Neutrophil (primary cell): ENCODE measurements at regions not wholly inside any gene's neighbourhood (a gene's known extent, or its start where the extent isn't known, plus 50 kb on each side); places are given as distances from the start of the nearest gene placed in this dataset.
"Not testable (repeated sequence)": the region's sequence is repeated elsewhere in the genome, so short reads cannot be mapped to it uniquely, and the experiment has no call there.

ENCODE experiments used
- H3K27ac ChIP-seq: fragments of 200-600 bp; sonication (generic); 2 replicates; pipeline ENCODE4 v1.5.1; 2016; ENCODE audit warnings: mild to moderate bottlenecking, moderate library complexity
- H3K27me3 ChIP-seq: fragments of 200-600 bp; sonication (generic); 2 replicates; pipeline ENCODE4 v1.6.0; 2016; ENCODE audit warnings: mild to moderate bottlenecking
- H3K36me3 ChIP-seq: fragments of 200-600 bp; sonication (generic); 2 replicates; pipeline ENCODE4 v1.5.1; 2017
- H3K4me1 ChIP-seq, 2 experiments: fragments of 200-600 bp in 1 of 2; sonication (generic) in 1 of 2; 1 replicate in 1 of 2; 2 replicates in 1 of 2; pipeline versions ENCODE4 v1.5.1 to v1.6.1; 2013 to 2016; ENCODE audit warnings: low read depth in 1 of 2, low read length in 1 of 2, mild to moderate bottlenecking in 1 of 2, moderate library complexity in 1 of 2; ENCODE audit not compliant: control insufficient read depth in 1 of 2, insufficient read depth in 1 of 2
- H3K4me3 ChIP-seq, 2 experiments: fragments of 200-600 bp in 1 of 2; sonication (generic) in 1 of 2; 1 replicate in 1 of 2; 2 replicates in 1 of 2; pipeline ENCODE4 v1.5.1; 2013 to 2016; ENCODE audit warnings: low read depth in 1 of 2, low read length in 1 of 2, mild to moderate bottlenecking in 1 of 2, moderate library complexity in 1 of 2
- H3K9me3 ChIP-seq: fragments of 200-600 bp; sonication (generic); 2 replicates; pipeline ENCODE4 v1.5.1; 2016
- TF ChIP-seq, protein P1 (sequence below): fragments of 200-600 bp; sonication (generic); IDR thresholded peaks from 2 replicates; pipeline ENCODE4 v1.5.1; 2016; ENCODE audit warnings: antibody characterized with exemption

DNA sequence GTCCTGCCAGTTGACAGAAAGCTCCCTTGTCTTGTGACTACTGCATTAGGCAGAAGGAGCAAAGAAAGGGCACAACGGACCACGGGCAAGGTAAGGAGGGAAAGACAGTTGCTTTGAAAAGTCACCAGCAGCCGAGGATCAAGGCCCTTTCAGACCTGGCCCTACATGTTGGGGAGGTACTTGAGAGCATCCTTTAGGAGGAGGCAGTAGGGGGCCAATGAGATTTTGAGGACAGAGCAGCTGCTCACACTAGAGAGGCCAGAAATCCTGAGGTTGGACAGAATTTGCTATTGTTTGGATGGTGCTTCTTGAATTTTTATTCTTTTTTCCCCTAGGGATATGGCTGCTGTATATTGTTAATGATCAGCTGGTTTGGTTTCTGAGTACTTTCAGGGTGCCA is 135.5 kb upstream of the PZP start:
- no peaks in the 10 kb centered on the region for H3K36me3 ChIP-seq
- H3K9me3 ChIP-seq = no peaks in the 10 kb centered on the region
- TF ChIP-seq, protein P1, sequence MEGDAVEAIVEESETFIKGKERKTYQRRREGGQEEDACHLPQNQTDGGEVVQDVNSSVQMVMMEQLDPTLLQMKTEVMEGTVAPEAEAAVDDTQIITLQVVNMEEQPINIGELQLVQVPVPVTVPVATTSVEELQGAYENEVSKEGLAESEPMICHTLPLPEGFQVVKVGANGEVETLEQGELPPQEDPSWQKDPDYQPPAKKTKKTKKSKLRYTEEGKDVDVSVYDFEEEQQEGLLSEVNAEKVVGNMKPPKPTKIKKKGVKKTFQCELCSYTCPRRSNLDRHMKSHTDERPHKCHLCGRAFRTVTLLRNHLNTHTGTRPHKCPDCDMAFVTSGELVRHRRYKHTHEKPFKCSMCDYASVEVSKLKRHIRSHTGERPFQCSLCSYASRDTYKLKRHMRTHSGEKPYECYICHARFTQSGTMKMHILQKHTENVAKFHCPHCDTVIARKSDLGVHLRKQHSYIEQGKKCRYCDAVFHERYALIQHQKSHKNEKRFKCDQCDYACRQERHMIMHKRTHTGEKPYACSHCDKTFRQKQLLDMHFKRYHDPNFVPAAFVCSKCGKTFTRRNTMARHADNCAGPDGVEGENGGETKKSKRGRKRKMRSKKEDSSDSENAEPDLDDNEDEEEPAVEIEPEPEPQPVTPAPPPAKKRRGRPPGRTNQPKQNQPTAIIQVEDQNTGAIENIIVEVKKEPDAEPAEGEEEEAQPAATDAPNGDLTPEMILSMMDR = no peak
- peaks cover 0 to 5% of the 10 kb centered on the region in 2 experiments for H3K4me1 ChIP-seq
- no peaks in the 10 kb centered on the region for H3K27me3 ChIP-seq
- H3K27ac ChIP-seq = no peak overlapping the region
- H3K4me3 ChIP-seq = no peak overlapping the region

DNA sequence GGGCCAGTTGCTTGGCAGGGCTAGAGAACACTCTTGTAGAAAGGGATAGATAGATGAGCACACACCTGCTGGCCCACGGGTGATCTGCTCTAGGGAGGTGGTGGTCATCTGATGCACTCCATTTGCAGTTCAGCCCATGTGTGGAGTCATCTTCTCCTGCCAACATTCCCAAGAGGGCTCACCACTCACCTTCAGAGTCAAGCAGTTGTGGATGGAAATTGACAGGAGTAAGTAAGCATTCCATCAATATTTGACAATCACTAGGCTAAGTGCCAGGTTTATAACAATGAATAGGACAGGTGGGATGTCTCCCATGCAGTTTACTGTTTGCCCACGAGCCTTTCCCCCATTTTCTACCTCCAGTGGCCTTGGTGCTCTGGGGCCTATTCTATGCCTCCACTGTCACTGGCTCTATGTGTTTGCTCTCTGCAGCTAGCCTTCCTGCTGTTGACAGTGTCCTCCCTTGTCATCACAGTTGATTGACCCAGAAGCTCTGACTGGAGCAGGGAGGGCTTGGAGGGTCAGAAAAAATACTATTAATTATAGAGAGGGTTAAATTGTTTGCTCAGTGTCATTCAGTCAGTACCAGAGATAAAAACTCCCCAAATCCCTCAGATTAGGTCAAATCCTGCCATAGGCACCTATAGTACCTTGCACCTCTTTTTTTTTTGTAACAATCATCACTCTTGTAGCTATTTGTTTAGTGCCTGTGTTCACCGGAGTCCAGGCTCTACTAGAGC is 134.6 kb upstream of the PZP start:
- H3K4me1 ChIP-seq = peaks cover 0 to 5% of the 10 kb centered on the region in 2 experiments
- no peaks in the 10 kb centered on the region for H3K27me3 ChIP-seq
- H3K4me3 ChIP-seq = no peak overlapping the region
- TF ChIP-seq, protein P1 = no peak
- no peaks in the 10 kb centered on the region for H3K36me3 ChIP-seq
- no peaks in the 10 kb centered on the region for H3K9me3 ChIP-seq
- no peak overlapping the region for H3K27ac ChIP-seq

DNA sequence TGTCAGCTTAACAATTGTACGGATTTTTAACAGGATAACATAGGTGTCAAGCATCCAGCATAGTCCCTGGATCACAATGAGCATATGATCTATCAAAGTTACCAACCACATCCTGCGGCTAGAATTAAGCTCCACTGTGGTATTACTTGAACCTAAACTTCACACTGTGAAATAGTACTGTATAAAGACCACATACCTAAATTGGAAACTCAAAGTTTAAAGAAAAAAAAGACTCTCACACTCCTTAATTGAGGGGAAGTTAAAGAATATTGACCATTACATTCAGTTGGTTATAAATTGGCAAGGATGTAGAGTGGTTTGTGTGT is 133.0 kb upstream of the PZP start:
- H3K27ac ChIP-seq = no peak overlapping the region

DNA sequence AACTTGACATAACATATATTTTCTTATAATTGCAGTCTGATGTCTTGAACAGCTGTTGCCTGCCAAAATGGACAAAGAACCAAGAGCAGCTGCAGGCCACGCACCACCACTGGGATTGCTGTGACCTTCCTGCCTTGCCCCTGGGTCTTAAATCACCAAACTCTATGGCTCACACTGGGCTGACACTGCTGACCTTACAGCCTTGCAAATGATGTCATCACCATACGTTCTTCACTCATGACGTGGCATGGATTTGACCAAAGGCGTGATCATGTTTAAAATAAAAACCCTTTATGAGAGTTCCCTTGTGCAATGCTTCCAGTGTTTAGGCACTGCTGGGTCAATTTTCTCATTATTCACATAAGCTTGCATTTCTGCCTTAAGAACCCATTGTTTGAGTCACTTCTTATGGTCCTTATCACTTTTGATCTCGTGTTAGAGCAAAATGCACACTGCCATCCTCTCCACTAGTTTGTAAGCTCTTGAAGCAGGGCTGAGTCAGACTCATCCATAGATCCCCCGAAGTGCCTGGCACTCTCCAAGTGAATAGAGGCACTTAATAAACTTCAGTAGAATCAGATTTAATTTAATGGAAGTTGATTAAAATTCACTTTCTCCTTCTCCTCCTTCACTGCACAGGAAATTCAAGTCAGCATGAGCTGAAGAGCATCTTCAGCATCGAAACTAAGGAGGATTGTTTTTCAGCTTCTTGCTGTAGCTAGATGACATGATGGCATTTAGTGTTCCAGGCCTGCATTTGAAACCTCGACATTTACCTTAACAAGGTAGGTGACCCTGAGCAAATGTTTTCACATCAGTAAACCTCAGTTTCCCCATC is 132.4 kb upstream of the PZP start:
- Histone ChIP-seq H3K4me1 (no peaks in the 10 kb centered on the region), H3K36me3 (no peaks in the 10 kb centered on the region), H3K4me3 (no peak overlapping the region), H3K9me3 (peaks cover 6% of the 10 kb centered on the region), H3K27ac (no peak overlapping the region), H3K27me3 (no peaks in the 10 kb centered on the region)
- TF ChIP-seq, protein P1 = no peak

More for the DNA sequence above, 133.0 kb upstream of the PZP start:
- Histone ChIP-seq H3K4me3 (no peak overlapping the region), H3K9me3 (peaks cover 6% of the 10 kb centered on the region), H3K4me1 (no peaks in the 10 kb centered on the region), H3K27me3 (no peaks in the 10 kb centered on the region), H3K36me3 (no peaks in the 10 kb centered on the region)
- TF ChIP-seq, protein P1 = no peak

DNA sequence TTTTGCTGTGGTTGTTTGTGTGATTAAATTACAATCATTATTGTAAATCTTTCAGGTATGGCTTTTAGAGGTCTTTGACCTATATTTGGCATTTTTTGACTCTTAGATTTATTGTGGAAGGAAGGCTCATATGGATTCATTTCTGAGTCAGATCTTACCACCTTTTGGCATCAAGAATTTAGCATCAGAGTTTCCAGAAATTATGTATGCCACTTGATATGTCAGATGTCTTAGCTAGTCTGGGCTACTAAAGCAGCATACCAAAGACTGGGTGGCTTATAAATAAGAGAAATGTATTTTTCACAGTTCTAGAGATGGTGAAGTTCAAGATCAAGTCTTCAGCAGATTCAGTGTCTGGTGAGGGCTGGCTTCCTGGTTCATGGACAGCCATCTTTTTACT is 129.5 kb upstream of the PZP start:
- Histone ChIP-seq H3K9me3 (peaks cover 6% of the 10 kb centered on the region), H3K27ac (no peak overlapping the region), H3K27me3 (no peaks in the 10 kb centered on the region), H3K36me3 (no peaks in the 10 kb centered on the region), H3K4me1 (peaks cover 3 to 8% of the 10 kb centered on the region in 2 experiments), H3K4me3 (no peak overlapping the region)
- TF ChIP-seq, protein P1 = no peak

DNA sequence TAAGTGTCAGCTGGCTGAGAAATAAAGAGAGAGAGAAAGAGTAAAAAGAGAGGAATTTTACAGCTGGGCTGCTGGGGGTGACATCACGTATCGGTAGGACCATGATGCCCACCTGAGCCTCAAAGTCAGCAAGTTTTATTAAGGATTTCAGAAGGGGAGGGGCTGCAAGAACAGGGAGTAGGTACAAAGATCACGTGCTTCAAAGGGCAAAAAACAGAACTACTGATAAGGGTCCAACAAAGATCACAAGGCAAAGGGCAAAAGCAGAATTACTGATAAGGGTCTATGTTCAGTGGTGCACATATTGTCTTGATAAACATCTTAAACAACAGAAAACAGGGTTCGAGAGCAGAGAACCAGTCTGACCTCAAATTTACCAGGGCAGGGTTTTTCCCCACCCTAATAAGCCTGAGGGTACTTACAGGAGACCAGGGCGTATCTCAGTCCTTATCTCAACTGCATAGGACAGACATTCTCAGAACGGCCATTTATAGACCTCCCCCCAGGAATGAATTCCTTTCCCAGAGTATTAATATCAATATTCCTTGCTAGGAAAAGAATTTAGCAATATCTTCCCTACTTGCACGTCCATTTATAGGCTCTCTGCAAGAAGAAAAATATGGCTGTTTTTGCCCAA is 128.3 kb upstream of the PZP start:
- not testable (repeated sequence) for H3K9me3 ChIP-seq, H3K36me3 ChIP-seq, H3K27ac ChIP-seq, H3K27me3 ChIP-seq, H3K4me3 ChIP-seq, H3K4me1 ChIP-seq
